ENCODE measurements at regions not wholly inside any gene's neighbourhood (a gene's known extent, or its start where the extent isn't known, plus 50 kb on each side); places are given as distances from the start of the nearest gene placed in this dataset.

DNA sequence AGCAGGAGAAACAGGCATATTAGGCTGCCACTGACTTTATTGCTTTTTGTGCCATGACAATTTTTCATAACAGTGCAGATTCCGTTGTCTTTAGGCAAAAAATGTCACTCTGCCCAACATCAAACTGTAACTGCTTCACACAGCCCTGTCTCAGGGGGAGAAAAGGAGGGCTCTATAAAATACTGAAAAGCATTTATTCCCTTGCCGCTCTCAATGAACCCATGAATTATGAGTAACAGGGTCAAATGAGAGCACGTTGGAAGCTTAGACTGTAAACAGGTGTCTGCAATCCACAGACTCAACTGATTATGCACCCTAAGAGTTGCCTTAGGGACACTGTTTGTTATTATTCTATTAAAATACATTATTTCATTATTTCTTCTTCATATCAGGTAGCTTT is 292.1 kb upstream of the FMN2 start:
- TF ChIP-seq, protein P1, sequence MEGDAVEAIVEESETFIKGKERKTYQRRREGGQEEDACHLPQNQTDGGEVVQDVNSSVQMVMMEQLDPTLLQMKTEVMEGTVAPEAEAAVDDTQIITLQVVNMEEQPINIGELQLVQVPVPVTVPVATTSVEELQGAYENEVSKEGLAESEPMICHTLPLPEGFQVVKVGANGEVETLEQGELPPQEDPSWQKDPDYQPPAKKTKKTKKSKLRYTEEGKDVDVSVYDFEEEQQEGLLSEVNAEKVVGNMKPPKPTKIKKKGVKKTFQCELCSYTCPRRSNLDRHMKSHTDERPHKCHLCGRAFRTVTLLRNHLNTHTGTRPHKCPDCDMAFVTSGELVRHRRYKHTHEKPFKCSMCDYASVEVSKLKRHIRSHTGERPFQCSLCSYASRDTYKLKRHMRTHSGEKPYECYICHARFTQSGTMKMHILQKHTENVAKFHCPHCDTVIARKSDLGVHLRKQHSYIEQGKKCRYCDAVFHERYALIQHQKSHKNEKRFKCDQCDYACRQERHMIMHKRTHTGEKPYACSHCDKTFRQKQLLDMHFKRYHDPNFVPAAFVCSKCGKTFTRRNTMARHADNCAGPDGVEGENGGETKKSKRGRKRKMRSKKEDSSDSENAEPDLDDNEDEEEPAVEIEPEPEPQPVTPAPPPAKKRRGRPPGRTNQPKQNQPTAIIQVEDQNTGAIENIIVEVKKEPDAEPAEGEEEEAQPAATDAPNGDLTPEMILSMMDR (IDR thresholded peaks at IDR 0.05; ENCODE audit: insufficient read depth, low read length, poor library complexity, severe bottlenecking), result no peak
- TF ChIP-seq EZH2phosphoT487 (conservative IDR thresholded peaks at IDR 0.05; ENCODE audit: low read length), result no peak
